Loucy (cell line): ENCODE measurements at regions not wholly inside any gene's neighbourhood (a gene's known extent, or its start where the extent isn't known, plus 50 kb on each side); places are given as distances from the start of the nearest gene placed in this dataset.

Experiments used
- EZH2phosphoT487 ChIP-seq: fragments of 200-600 bp; IDR thresholded peaks from 2 replicates; pipeline ENCODE4 v1.6.1; 2018; ENCODE audit warnings: antibody characterized with exemption, mild to moderate bottlenecking, moderate library complexity, borderline replicate concordance
- TF ChIP-seq, protein P1 (sequence below): fragments of 200-600 bp; sonication (generic); conservative IDR thresholded peaks from 2 replicates; pipeline ENCODE4 v1.5.1; 2014; ENCODE audit warnings: mild to moderate bottlenecking, antibody characterized with exemption, low read length

- TF ChIP-seq, protein P1, sequence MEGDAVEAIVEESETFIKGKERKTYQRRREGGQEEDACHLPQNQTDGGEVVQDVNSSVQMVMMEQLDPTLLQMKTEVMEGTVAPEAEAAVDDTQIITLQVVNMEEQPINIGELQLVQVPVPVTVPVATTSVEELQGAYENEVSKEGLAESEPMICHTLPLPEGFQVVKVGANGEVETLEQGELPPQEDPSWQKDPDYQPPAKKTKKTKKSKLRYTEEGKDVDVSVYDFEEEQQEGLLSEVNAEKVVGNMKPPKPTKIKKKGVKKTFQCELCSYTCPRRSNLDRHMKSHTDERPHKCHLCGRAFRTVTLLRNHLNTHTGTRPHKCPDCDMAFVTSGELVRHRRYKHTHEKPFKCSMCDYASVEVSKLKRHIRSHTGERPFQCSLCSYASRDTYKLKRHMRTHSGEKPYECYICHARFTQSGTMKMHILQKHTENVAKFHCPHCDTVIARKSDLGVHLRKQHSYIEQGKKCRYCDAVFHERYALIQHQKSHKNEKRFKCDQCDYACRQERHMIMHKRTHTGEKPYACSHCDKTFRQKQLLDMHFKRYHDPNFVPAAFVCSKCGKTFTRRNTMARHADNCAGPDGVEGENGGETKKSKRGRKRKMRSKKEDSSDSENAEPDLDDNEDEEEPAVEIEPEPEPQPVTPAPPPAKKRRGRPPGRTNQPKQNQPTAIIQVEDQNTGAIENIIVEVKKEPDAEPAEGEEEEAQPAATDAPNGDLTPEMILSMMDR, result no peak
- no peak for TF ChIP-seq EZH2phosphoT487
Measured at GRCh38 chrX:39158801-39159657, 357.8 kb downstream of the MID1IP1 start.
